Liver (tissue), 3 donors: ENCODE measurements at regions not wholly inside any gene's neighbourhood (a gene's known extent, or its start where the extent isn't known, plus 50 kb on each side); places are given as distances from the start of the nearest gene placed in this dataset.

Experiments
- JUND ChIP-seq, 2 donors: IDR thresholded peaks; 2 replicates each; pipeline ENCODE4 v1.6.1; 2016; ENCODE audit warnings: antibody characterized with exemption in 2 of 2
- MAX ChIP-seq: IDR thresholded peaks from 2 replicates; pipeline ENCODE4 v1.6.1; 2016; ENCODE audit warnings: antibody characterized with exemption
- RAD21 ChIP-seq, 2 donors: IDR thresholded peaks; 2 replicates each; pipeline ENCODE4 v1.6.1; 2016; ENCODE audit warnings: antibody characterized with exemption in 2 of 2, mild to moderate bottlenecking in 2 of 2
- SP1 ChIP-seq: IDR thresholded peaks from 2 replicates; pipeline ENCODE4 v1.6.1; 2018; ENCODE audit warnings: antibody characterized with exemption, mild to moderate bottlenecking
- TAF1 ChIP-seq: conservative IDR thresholded peaks from 2 replicates; pipeline ENCODE4 v1.6.1; 2016; ENCODE audit warnings: antibody characterized with exemption, mild to moderate bottlenecking
- YY1 ChIP-seq: IDR thresholded peaks from 2 replicates; pipeline ENCODE4 v1.6.1; 2016; ENCODE audit warnings: antibody characterized with exemption, mild to moderate bottlenecking
- TF ChIP-seq, protein P1 (sequence below): fragments of 150-350 bp; IDR thresholded peaks from 2 replicates; pipeline ENCODE4 v1.5.1; 2017; ENCODE audit warnings: improper control_type of control experiment, low read depth, low read length; ENCODE audit not compliant: missing input control
- donor health status: healthy.
- donor health status: healthy.

DNA sequence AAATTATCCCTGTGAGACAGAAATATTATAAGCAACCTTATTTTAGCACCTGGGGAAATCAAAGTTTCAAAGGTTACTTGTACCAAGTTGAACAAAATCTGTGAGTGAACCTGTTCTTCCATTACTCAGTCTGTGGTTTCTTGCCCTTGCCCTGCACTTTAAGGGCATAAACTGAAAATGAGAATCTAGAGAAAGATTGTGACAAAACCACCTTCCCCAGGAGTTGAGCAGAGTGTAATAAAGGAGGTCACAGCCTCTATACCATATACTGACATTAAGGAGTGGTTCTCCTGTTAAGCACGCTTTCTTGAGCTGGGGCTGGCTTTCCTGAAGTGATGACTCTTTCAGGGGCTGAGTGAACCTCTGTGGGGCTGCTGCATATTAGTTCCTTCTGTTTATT lies 143.4 kb downstream of the PDCD6IP start:
- TF ChIP-seq, protein P1, sequence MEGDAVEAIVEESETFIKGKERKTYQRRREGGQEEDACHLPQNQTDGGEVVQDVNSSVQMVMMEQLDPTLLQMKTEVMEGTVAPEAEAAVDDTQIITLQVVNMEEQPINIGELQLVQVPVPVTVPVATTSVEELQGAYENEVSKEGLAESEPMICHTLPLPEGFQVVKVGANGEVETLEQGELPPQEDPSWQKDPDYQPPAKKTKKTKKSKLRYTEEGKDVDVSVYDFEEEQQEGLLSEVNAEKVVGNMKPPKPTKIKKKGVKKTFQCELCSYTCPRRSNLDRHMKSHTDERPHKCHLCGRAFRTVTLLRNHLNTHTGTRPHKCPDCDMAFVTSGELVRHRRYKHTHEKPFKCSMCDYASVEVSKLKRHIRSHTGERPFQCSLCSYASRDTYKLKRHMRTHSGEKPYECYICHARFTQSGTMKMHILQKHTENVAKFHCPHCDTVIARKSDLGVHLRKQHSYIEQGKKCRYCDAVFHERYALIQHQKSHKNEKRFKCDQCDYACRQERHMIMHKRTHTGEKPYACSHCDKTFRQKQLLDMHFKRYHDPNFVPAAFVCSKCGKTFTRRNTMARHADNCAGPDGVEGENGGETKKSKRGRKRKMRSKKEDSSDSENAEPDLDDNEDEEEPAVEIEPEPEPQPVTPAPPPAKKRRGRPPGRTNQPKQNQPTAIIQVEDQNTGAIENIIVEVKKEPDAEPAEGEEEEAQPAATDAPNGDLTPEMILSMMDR = no peak
- TF ChIP-seq SP1 = no peak
- TF ChIP-seq YY1 = no peak
- TF ChIP-seq JUND (IDR thresholded peaks at IDR 0.05) = no peak
- TF ChIP-seq RAD21 (IDR thresholded peaks at IDR 0.05) = no peak
- TF ChIP-seq TAF1 = no peak
- no peak for TF ChIP-seq MAX
